CD4-positive, alpha-beta T cell treated with Interleukin-4 for 4 hours (primary cell): ENCODE measurements at regions not wholly inside any gene's neighbourhood (a gene's known extent, or its start where the extent isn't known, plus 50 kb on each side); places are given as distances from the start of the nearest gene placed in this dataset.
"Not testable (repeated sequence)": the region's sequence is repeated elsewhere in the genome, so short reads cannot be mapped to it uniquely, and the experiment has no call there.

Experiments
- DNase-seq: peaks from one replicate; pipeline ENCODE4 v3.0.0-alpha.2; 2020

- no peak for DNase-seq
Measured at GRCh38 chr6:40671001-40671693, 84.0 kb upstream of the LRFN2 start.

- no peak for DNase-seq
Measured at GRCh38 chr6:40669343-40669742, 82.2 kb upstream of the LRFN2 start.

- no peak for DNase-seq
Measured at GRCh38 chr6:40668203-40668602, 81.0 kb upstream of the LRFN2 start.

- no peak for DNase-seq
Measured at GRCh38 chr6:40666530-40666929, 79.4 kb upstream of the LRFN2 start.

- DNase-seq: no peak
Measured at GRCh38 chr6:40661726-40662125, 74.6 kb upstream of the LRFN2 start.

GRCh38 chr6:40656772-40657171, 69.6 kb upstream of the LRFN2 start:
- not testable (repeated sequence) for DNase-seq

GRCh38 chr6:40654828-40655227, 67.7 kb upstream of the LRFN2 start:
- no peak for DNase-seq

- DNase-seq: no peak
Measured at GRCh38 chr6:40645043-40645442, 57.9 kb upstream of the LRFN2 start.

- no peak for DNase-seq
Measured at GRCh38 chr6:40642837-40643236, 55.7 kb upstream of the LRFN2 start.

- no peak for DNase-seq
Measured at GRCh38 chr6:40642190-40642589, 55.0 kb upstream of the LRFN2 start.

- DNase-seq: peak; percentile 3
Measured at GRCh38 chr6:40640599-40641227, 53.5 kb upstream of the LRFN2 start.
